ENCODE measurements at regions not wholly inside any gene's neighbourhood (a gene's known extent, or its start where the extent isn't known, plus 50 kb on each side); places are given as distances from the start of the nearest gene placed in this dataset.

DNA sequence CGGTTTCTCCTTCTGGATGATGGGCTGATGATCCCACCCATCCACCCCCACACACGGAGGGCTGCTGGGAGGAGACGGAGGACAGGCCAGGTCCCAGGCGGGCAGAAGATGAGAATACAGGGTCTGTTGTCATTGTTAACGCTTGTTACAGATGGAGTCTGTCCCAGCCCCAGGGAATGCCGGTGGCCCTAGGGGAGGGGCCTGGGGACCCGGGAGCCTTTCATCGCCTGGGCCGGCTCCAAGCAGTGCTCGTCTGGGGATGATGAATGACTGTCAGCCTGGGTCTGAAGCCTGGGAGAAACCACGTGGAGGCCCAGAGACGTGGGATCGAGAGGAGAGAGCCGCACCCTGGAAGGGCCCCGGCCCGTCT is 69.2 kb downstream of the UNCX start:
- no peak for TF ChIP-seq POLR2AphosphoS5 (IDR thresholded peaks at IDR 0.05; ENCODE audit: low read depth, low read length)
- TF ChIP-seq FOXP2 (optimal IDR thresholded peaks at IDR 0.05; ENCODE audit: borderline replicate concordance, extremely low read depth, extremely low read length, insufficient read depth), result no peak
- no peak for TF ChIP-seq SIN3A (IDR thresholded peaks at IDR 0.05; ENCODE audit: borderline replicate concordance, insufficient read depth, low read length)
- no peak for TF ChIP-seq TAF1 (IDR thresholded peaks at IDR 0.05; ENCODE audit: borderline replicate concordance, insufficient read depth, low read length)
